ENCODE measurements at regions not wholly inside any gene's neighbourhood (a gene's known extent, or its start where the extent isn't known, plus 50 kb on each side); places are given as distances from the start of the nearest gene placed in this dataset.

- no peak for DNase-seq
- H3K36me3 ChIP-seq, result no peaks in the 10 kb centered on the region
- H3K27me3 ChIP-seq (replicated peaks in 1 of 7), result no peaks in the 10 kb centered on the region
- no peak overlapping the region for H3K27ac ChIP-seq
- no peaks in the 10 kb centered on the region for H3K4me1 ChIP-seq
- 13 to 38% (median 20%) methylated on average over 4 of the region's 4 CpGs for WGBS, 5 donors
- no peak overlapping the region for H3K4me3 ChIP-seq
- TF ChIP-seq POLR2AphosphoS5 (IDR thresholded peaks at IDR 0.05), result no peak
- TF ChIP-seq CTCF (IDR thresholded peaks at IDR 0.05 in 8 of 11, conservative IDR thresholded peaks at IDR 0.05 in 3 of 11), result no peak
- no peak for TF ChIP-seq POLR2A (IDR thresholded peaks at IDR 0.05)
- intact Hi-C loops (cut with DNase I; ENCODE audit: low total_unique reads), result no loop called here
- peaks cover 0 to 20% (median 8%) of the 10 kb centered on the region in 8 donors for H3K9me3 ChIP-seq
These were observed 1860.0 kb upstream of the WWC1 start for GRCh38 chr5:166431456-166431855.

GRCh38 chr5:166433679-166434078, 1857.8 kb upstream of the WWC1 start:
- TF ChIP-seq POLR2AphosphoS5 (IDR thresholded peaks at IDR 0.05) (no peak), POLR2A (IDR thresholded peaks at IDR 0.05) (no peak), CTCF (IDR thresholded peaks at IDR 0.05 in 8 of 11, conservative IDR thresholded peaks at IDR 0.05 in 3 of 11) (no peak)
- peaks cover 0 to 16% (median 3%) of the 10 kb centered on the region in 8 donors for H3K9me3 ChIP-seq
- H3K4me1 ChIP-seq, result no peaks in the 10 kb centered on the region
- intact Hi-C loops (cut with DNase I; ENCODE audit: low total_unique reads), result no loop called here
- no peaks in the 10 kb centered on the region for H3K36me3 ChIP-seq
- DNase-seq, result no peak
- no peak overlapping the region for H3K4me3 ChIP-seq
- 66 to 75% (median 69%) methylated on average over 5 of the region's 5 CpGs for WGBS, 5 donors
- no peaks in the 10 kb centered on the region for H3K27me3 ChIP-seq (replicated peaks in 1 of 7)
- H3K27ac ChIP-seq, result no peak overlapping the region

DNA sequence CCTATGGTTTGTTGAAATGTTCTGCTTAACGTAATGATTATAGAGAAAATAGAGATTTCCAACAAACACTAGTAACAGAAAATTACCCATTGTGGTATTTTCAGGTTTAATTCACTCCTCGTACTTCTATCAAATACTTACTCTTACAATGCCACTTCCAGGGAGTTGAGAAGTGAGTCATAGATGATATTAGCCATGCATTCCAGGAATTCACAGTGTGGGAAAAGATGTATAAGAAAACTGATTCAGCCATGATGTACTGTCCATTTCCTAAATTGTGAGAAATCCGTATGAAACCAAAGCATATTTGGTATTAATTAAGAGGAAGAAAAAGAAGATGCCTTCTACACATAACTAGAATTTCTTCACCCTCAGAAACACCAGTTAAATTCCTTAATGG, 1854.6 kb upstream of the WWC1 start:
- no peak for TF ChIP-seq POLR2AphosphoS5 (IDR thresholded peaks at IDR 0.05)
- TF ChIP-seq CTCF (IDR thresholded peaks at IDR 0.05 in 8 of 11, conservative IDR thresholded peaks at IDR 0.05 in 3 of 11), result no peak
- TF ChIP-seq POLR2A (IDR thresholded peaks at IDR 0.05), result no peak
- intact Hi-C loops (cut with DNase I; ENCODE audit: low total_unique reads), result no loop called here
- WGBS, 5 donors, result 72 to 82% (median 79%) methylated on average over 3 of the region's 3 CpGs
- H3K9me3 ChIP-seq, result peaks cover 0 to 16% (median 2%) of the 10 kb centered on the region in 8 donors
- H3K27ac ChIP-seq, result no peak overlapping the region
- no peaks in the 10 kb centered on the region for H3K4me1 ChIP-seq
- no peaks in the 10 kb centered on the region for H3K27me3 ChIP-seq (replicated peaks in 1 of 7)
- no peak for DNase-seq
- no peak overlapping the region for H3K4me3 ChIP-seq
- no peaks in the 10 kb centered on the region for H3K36me3 ChIP-seq

DNA sequence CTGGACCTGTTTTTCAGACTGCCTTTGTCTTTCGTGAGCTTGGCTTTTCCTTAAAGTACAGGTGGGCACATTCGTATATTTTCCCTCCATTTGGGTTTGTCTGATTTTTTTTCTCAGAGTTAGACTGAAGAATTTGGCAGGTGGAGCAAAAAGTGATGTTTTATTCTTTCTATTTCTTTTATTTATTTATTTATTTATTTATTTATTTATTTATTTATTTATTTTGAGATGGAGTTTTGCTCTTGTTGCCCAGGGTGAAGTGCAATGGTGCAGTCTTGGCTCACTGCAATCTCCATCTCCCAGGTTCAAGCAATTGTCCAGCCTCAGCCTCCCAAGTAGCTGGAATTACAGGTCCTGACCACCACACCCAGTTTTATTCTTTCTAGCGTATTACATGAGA, 1805.1 kb upstream of the WWC1 start:
- Histone ChIP-seq H3K4me1 (no peaks in the 10 kb centered on the region), H3K36me3 (no peaks in the 10 kb centered on the region), H3K27ac (no peak overlapping the region), H3K27me3 (replicated peaks in 1 of 7) (no peaks in the 10 kb centered on the region), H3K4me3 (no peak overlapping the region), H3K9me3 (peaks cover 0 to 38% (median 17%) of the 10 kb centered on the region in 8 donors)
- TF ChIP-seq POLR2AphosphoS5 (IDR thresholded peaks at IDR 0.05) (no peak), CTCF (IDR thresholded peaks at IDR 0.05 in 8 of 11, conservative IDR thresholded peaks at IDR 0.05 in 3 of 11) (no peak), POLR2A (IDR thresholded peaks at IDR 0.05) (no peak)
- intact Hi-C loops (cut with DNase I; ENCODE audit: low total_unique reads), result no loop called here
- no peak for DNase-seq
- 84 to 95% (median 85%) methylated on average over 3 of the region's 3 CpGs for WGBS, 5 donors
